ENCODE measurements at regions not wholly inside any gene's neighbourhood (a gene's known extent, or its start where the extent isn't known, plus 50 kb on each side); places are given as distances from the start of the nearest gene placed in this dataset.

DNA sequence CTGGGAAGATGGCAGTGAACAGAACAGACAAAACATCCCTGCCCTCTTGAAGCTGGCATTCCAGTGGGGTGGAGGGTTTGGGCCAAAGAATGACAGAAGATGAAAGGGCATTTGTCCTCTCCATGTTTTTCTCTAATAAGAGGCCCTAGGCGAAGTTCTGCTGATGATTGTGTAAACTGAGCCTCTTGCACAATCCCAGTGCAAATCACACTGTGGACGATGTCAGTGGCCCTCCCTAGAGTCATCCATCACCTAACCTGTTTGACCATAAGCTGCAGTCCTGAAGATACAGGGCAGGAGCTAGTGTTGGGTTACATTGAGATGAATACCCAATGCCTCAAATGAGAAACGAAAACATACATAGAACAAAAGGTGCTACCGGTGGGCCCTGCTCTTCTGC, 622.4 kb upstream of the TBX3 start:
- Histone ChIP-seq H3K4me3 (ENCODE audit: low read length) (no peak overlapping the region), H3K27me3 (ENCODE audit: insufficient read depth, low read depth, low read length) (no peaks in the 10 kb centered on the region), H3F3A (ENCODE audit: insufficient read depth, low read length, poor library complexity, severe bottlenecking) (no peaks in the 10 kb centered on the region), H3K9ac (ENCODE audit: low read length) (no peak overlapping the region), H2AFZ (ENCODE audit: low read depth, low read length) (no peak overlapping the region), H3K27ac (ENCODE audit: low read length) (no peak overlapping the region), H4K20me1 (ENCODE audit: insufficient read depth) (no peaks in the 10 kb centered on the region), H3K4me2 (ENCODE audit: low read length) (no peak overlapping the region), H3K9me2 (ENCODE audit: insufficient read depth, low read length) (no peaks in the 10 kb centered on the region), H3K36me3 (ENCODE audit: insufficient read depth, low read length) (no peaks in the 10 kb centered on the region), H3K9me3 (ENCODE audit: low read length) (no peaks in the 10 kb centered on the region), H3K79me2 (replicated peaks; ENCODE audit: insufficient read depth, low read length) (no peaks in the 10 kb centered on the region)
- TF ChIP-seq RAD21 (conservative IDR thresholded peaks at IDR 0.05) (no peak), MXI1 (conservative IDR thresholded peaks at IDR 0.05; ENCODE audit: poor library complexity, severe bottlenecking) (no peak), EP300 (conservative IDR thresholded peaks at IDR 0.05; ENCODE audit: poor library complexity, severe bottlenecking) (no peak), POLR2AphosphoS5 (IDR thresholded peaks at IDR 0.05) (no peak), SMC3 (conservative IDR thresholded peaks at IDR 0.05; ENCODE audit: poor library complexity) (no peak)
- TF ChIP-seq, protein P1, sequence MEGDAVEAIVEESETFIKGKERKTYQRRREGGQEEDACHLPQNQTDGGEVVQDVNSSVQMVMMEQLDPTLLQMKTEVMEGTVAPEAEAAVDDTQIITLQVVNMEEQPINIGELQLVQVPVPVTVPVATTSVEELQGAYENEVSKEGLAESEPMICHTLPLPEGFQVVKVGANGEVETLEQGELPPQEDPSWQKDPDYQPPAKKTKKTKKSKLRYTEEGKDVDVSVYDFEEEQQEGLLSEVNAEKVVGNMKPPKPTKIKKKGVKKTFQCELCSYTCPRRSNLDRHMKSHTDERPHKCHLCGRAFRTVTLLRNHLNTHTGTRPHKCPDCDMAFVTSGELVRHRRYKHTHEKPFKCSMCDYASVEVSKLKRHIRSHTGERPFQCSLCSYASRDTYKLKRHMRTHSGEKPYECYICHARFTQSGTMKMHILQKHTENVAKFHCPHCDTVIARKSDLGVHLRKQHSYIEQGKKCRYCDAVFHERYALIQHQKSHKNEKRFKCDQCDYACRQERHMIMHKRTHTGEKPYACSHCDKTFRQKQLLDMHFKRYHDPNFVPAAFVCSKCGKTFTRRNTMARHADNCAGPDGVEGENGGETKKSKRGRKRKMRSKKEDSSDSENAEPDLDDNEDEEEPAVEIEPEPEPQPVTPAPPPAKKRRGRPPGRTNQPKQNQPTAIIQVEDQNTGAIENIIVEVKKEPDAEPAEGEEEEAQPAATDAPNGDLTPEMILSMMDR (IDR thresholded peaks at IDR 0.05; ENCODE audit: poor library complexity, severe bottlenecking): no peak

DNA sequence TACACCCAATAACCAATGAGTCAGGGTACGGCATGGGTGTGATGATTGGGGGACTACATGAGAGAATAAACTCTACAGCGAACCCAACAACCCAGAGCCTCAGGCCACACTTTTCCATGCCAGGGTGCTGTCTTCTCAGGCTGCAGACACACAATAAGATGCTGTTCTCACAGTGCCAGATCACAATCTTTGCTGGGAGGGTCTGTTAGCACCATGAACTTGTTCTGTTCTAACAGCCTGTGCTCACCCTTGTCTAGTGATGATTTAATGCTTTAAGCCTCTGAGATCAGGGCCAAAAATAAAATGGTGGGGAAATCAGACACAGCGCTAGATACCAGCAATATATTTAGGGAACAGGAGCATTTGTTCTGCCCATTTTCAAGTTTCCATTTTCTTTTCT, 621.9 kb upstream of the TBX3 start:
- Histone ChIP-seq H3K4me3 (ENCODE audit: low read length) (no peak overlapping the region), H3K27ac (ENCODE audit: low read length) (no peak overlapping the region), H3F3A (ENCODE audit: insufficient read depth, low read length, poor library complexity, severe bottlenecking) (no peaks in the 10 kb centered on the region), H2AFZ (ENCODE audit: low read depth, low read length) (no peak overlapping the region), H3K27me3 (ENCODE audit: insufficient read depth, low read depth, low read length) (no peaks in the 10 kb centered on the region), H3K36me3 (ENCODE audit: insufficient read depth, low read length) (no peaks in the 10 kb centered on the region), H3K4me2 (ENCODE audit: low read length) (no peak overlapping the region), H4K20me1 (ENCODE audit: insufficient read depth) (no peaks in the 10 kb centered on the region), H3K9me2 (ENCODE audit: insufficient read depth, low read length) (no peaks in the 10 kb centered on the region), H3K9ac (ENCODE audit: low read length) (no peak overlapping the region), H3K9me3 (ENCODE audit: low read length) (no peaks in the 10 kb centered on the region), H3K79me2 (replicated peaks; ENCODE audit: insufficient read depth, low read length) (no peaks in the 10 kb centered on the region)
- TF ChIP-seq, protein P1 (IDR thresholded peaks at IDR 0.05; ENCODE audit: poor library complexity, severe bottlenecking): no peak

DNA sequence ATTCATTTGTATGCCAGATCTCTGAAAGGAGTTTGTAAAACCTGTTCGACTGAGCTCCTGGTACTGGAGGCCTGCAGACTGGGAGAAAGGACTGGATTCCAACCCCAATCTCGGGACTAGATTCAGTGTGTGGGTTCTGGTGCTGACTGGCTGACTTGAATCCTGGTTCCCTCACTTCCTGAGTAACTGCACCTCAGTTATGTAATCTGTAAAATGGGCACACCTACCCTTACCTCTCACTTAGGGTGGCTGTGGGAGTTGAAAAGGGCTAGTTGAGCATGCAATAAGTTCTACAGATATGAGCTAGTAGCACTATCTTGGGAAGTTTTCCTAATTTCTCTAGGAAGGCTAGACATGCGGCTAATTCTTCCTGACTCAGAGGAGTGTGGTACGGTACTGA, 621.3 kb upstream of the TBX3 start:
- no peak overlapping the region for H3K4me2 ChIP-seq (ENCODE audit: low read length)
- no peak overlapping the region for H2AFZ ChIP-seq (ENCODE audit: low read depth, low read length)
- H3K27me3 ChIP-seq (ENCODE audit: insufficient read depth, low read depth, low read length): no peaks in the 10 kb centered on the region
- no peak overlapping the region for H3K4me3 ChIP-seq (ENCODE audit: low read length)
- H3K79me2 ChIP-seq (replicated peaks; ENCODE audit: insufficient read depth, low read length): no peaks in the 10 kb centered on the region
- no peak overlapping the region for H3K9ac ChIP-seq (ENCODE audit: low read length)
- no peaks in the 10 kb centered on the region for H3K36me3 ChIP-seq (ENCODE audit: insufficient read depth, low read length)
- no peak for TF ChIP-seq EP300 (conservative IDR thresholded peaks at IDR 0.05; ENCODE audit: poor library complexity, severe bottlenecking)
- no peak for TF ChIP-seq EZH2 (IDR thresholded peaks at IDR 0.05; ENCODE audit: borderline replicate concordance, insufficient read depth, low read length, poor library complexity, severe bottlenecking)
- TF ChIP-seq, protein P1 (IDR thresholded peaks at IDR 0.05; ENCODE audit: poor library complexity, severe bottlenecking): no peak
- no peak for TF ChIP-seq RAD21 (conservative IDR thresholded peaks at IDR 0.05)
- TF ChIP-seq, protein P2, sequence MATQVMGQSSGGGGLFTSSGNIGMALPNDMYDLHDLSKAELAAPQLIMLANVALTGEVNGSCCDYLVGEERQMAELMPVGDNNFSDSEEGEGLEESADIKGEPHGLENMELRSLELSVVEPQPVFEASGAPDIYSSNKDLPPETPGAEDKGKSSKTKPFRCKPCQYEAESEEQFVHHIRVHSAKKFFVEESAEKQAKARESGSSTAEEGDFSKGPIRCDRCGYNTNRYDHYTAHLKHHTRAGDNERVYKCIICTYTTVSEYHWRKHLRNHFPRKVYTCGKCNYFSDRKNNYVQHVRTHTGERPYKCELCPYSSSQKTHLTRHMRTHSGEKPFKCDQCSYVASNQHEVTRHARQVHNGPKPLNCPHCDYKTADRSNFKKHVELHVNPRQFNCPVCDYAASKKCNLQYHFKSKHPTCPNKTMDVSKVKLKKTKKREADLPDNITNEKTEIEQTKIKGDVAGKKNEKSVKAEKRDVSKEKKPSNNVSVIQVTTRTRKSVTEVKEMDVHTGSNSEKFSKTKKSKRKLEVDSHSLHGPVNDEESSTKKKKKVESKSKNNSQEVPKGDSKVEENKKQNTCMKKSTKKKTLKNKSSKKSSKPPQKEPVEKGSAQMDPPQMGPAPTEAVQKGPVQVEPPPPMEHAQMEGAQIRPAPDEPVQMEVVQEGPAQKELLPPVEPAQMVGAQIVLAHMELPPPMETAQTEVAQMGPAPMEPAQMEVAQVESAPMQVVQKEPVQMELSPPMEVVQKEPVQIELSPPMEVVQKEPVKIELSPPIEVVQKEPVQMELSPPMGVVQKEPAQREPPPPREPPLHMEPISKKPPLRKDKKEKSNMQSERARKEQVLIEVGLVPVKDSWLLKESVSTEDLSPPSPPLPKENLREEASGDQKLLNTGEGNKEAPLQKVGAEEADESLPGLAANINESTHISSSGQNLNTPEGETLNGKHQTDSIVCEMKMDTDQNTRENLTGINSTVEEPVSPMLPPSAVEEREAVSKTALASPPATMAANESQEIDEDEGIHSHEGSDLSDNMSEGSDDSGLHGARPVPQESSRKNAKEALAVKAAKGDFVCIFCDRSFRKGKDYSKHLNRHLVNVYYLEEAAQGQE (IDR thresholded peaks at IDR 0.05; ENCODE audit: borderline replicate concordance): no peak
- TF ChIP-seq MXI1 (conservative IDR thresholded peaks at IDR 0.05; ENCODE audit: poor library complexity, severe bottlenecking): no peak
- TF ChIP-seq SMC3 (conservative IDR thresholded peaks at IDR 0.05; ENCODE audit: poor library complexity): no peak
- TF ChIP-seq POLR2AphosphoS5 (IDR thresholded peaks at IDR 0.05): no peak
- TF ChIP-seq TAF1 (IDR thresholded peaks at IDR 0.05; ENCODE audit: low read depth): no peak
- no peaks in the 10 kb centered on the region for H4K20me1 ChIP-seq (ENCODE audit: insufficient read depth)
- H3F3A ChIP-seq (ENCODE audit: insufficient read depth, low read length, poor library complexity, severe bottlenecking): no peaks in the 10 kb centered on the region
- no peaks in the 10 kb centered on the region for H3K9me3 ChIP-seq (ENCODE audit: low read length)
- H3K9me2 ChIP-seq (ENCODE audit: insufficient read depth, low read length): no peaks in the 10 kb centered on the region
- no peak overlapping the region for H3K27ac ChIP-seq (ENCODE audit: low read length)
